Right ventricle myocardium inferior (tissue), 1 donor: ENCODE measurements at regions not wholly inside any gene's neighbourhood (a gene's known extent, or its start where the extent isn't known, plus 50 kb on each side); places are given as distances from the start of the nearest gene placed in this dataset.

ENCODE experiments used
- ATAC-seq: fragments of 200-7000 bp; cut with Tn5 transposase; one replicate; pipeline ENCODE4 v1.9.1; 2020; ENCODE audit warnings: mild to moderate bottlenecking, moderate library complexity
- DNase-seq: peaks from one replicate; pipeline ENCODE4 v3.0.0; 2021; ENCODE audit errors: missing footprints
- intact Hi-C: fragments of 100-400 bp; cut with DNase I; formaldehyde crosslinking; loops from one replicate; pipeline ENCODE4 v1.11.0; 2022
- donor health status: DM: no; HTN: yes; CAD: no; lungs with severe emphysema.

DNA sequence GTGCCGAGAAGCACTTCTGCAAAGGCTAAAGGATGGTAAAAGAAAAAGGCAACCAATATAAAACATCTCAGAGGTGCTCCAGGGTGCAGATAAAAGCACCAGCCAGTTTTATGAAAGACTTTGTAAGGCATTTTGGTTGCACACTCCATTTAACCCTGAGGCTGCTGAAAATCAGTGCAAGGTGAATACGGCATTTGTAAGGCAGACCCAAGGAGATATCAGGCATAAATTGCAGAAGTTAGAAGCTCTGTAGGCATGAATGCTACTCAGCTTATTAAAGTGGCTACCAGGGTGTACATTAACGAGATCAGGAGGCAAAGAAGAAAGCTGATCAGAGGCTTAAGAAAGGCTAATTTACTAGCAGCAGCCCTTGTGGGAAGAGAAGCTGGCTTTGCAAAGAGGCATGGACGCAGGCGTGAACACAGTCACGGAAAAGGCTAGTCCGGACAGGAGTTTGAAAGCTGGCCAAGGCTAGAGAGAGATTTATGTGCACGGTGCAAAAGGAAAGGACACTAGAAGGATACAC is 99.6 kb downstream of the ZNF429 start:
- DNase-seq (no peak), ATAC-seq (peak; percentile 64)
- intact Hi-C loops: no loop called here
